SK-N-SH (cell line): ENCODE measurements at regions not wholly inside any gene's neighbourhood (a gene's known extent, or its start where the extent isn't known, plus 50 kb on each side); places are given as distances from the start of the nearest gene placed in this dataset.

Experiments used
- CTCF ChIA-PET: fragments of 300-600, 350-600 bp; formaldehyde crosslinking; extraction: SDS; loops from one replicate; lab custom pipeline; 2021; lab: Yijun Ruan, JAX
- POLR2A ChIA-PET: fragments of 350-600 bp; sonication (Branson Sonifier 250); formaldehyde crosslinking; extraction: SDS; loops from one replicate; lab custom pipeline; 2020; ENCODE audit warnings: antibody characterized with exemption, inconsistent platforms; lab: Yijun Ruan, JAX
- DNase-seq: peaks from one replicate; pipeline ENCODE4 v3.0.0; 2012
- H2AFZ ChIP-seq: fragments of 200-600 bp; sonication (generic); 2 replicates; pipeline ENCODE4 v1.8.1; 2016; ENCODE audit warnings: antibody characterized with exemption, mild to moderate bottlenecking, low read depth
- H3F3A ChIP-seq: fragments of 200-600 bp; sonication (generic); replicated peaks from 2 replicates; pipeline ENCODE3; 2016; ENCODE audit warnings: antibody characterized with exemption, mild to moderate bottlenecking; ENCODE audit not compliant: insufficient read depth
- H3K27ac ChIP-seq, 2 experiments: fragments of 200-500 bp in 1 of 2; fragments of 200-600 bp in 1 of 2; sonication (Bioruptor generic) in 1 of 2; sonication (generic), shearing (Covaris generic) in 1 of 2; 2 replicates each; pipeline versions ENCODE4 v1.5.1 to v1.6.1; 2014 to 2016; ENCODE audit warnings: low read depth in 2 of 2, inconsistent platforms in 1 of 2, low read length in 1 of 2, mild to moderate bottlenecking in 1 of 2, mixed read lengths in 1 of 2
- H3K27me3 ChIP-seq: fragments of 200-600 bp; sonication (generic), shearing (Covaris generic); 2 replicates; pipeline ENCODE4 v1.6.1; 2016; ENCODE audit warnings: mixed run types; ENCODE audit not compliant: insufficient read depth
- H3K36me3 ChIP-seq, 2 experiments: fragments of 200-500 bp in 1 of 2; fragments of 200-600 bp in 1 of 2; sonication (Bioruptor generic) in 1 of 2; sonication (generic) in 1 of 2; replicated peaks in 1 of 2; 2 replicates each; pipeline versions ENCODE3 to v1.5.1; 2014 to 2016; ENCODE audit warnings: low read length in 1 of 2, mild to moderate bottlenecking in 1 of 2; ENCODE audit not compliant: insufficient read depth in 2 of 2, control insufficient read depth in 1 of 2
- H3K4me1 ChIP-seq, 2 experiments: fragments of 200-500 bp in 1 of 2; fragments of 200-600 bp in 1 of 2; sonication (Bioruptor generic) in 1 of 2; sonication (generic), shearing (Covaris generic) in 1 of 2; 2 replicates each; pipeline versions ENCODE4 v1.5.1 to v1.6.1; 2014 to 2016; ENCODE audit warnings: low read depth in 1 of 2, low read length in 1 of 2, mixed run types in 1 of 2; ENCODE audit not compliant: insufficient read depth in 2 of 2, control insufficient read depth in 1 of 2
- H3K4me2 ChIP-seq: fragments of 200-600 bp; sonication (generic), shearing (Covaris generic); 2 replicates; pipeline ENCODE4 v1.6.1; 2017; ENCODE audit warnings: mixed run types
- H3K4me3 ChIP-seq, 2 experiments: fragments of 200-500 bp in 1 of 2; fragments of 200-600 bp in 1 of 2; sonication (Bioruptor generic) in 1 of 2; sonication (generic), shearing (Covaris generic) in 1 of 2; 2 replicates each; pipeline versions ENCODE4 v1.5.1 to v1.8.1; 2014 to 2016; ENCODE audit warnings: low read depth in 2 of 2, inconsistent platforms in 1 of 2, low read length in 1 of 2, mild to moderate bottlenecking in 1 of 2, mixed read lengths in 1 of 2, moderate library complexity in 1 of 2
- H3K79me2 ChIP-seq: fragments of 200-600 bp; sonication (generic); 2 replicates; pipeline ENCODE4 v1.8.1; 2017; ENCODE audit warnings: mild to moderate bottlenecking; ENCODE audit not compliant: insufficient read depth
- H3K9ac ChIP-seq: fragments of 200-600 bp; sonication (generic); 2 replicates; pipeline ENCODE4 v1.6.1; 2017; ENCODE audit warnings: mixed run types
- H3K9me2 ChIP-seq: fragments of 200-600 bp; sonication (generic); 2 replicates; pipeline ENCODE4 v1.6.1; 2017; ENCODE audit warnings: mixed run types
- H3K9me3 ChIP-seq: fragments of 200-600 bp; sonication (generic); 2 replicates; pipeline ENCODE4 v1.6.1; 2017; ENCODE audit warnings: mixed run types, mild to moderate bottlenecking, moderate library complexity
- H4K20me1 ChIP-seq: fragments of 200-600 bp; sonication (generic); 2 replicates; pipeline ENCODE4 v1.6.1; 2017; ENCODE audit warnings: mild to moderate bottlenecking, mixed run types; ENCODE audit not compliant: insufficient read depth
- ELF1 ChIP-seq: IDR thresholded peaks from 2 replicates; pipeline ENCODE4 v1.4.0; 2012
- EZH2phosphoT487 ChIP-seq: fragments of 200-600 bp; sonication (generic); IDR thresholded peaks from 2 replicates; pipeline ENCODE4 v1.6.1; 2017; ENCODE audit warnings: low read depth, mixed run types, mild to moderate bottlenecking, antibody characterized with exemption, moderate library complexity, borderline replicate concordance
- FOXJ3 ChIP-seq: sonication (generic); formaldehyde crosslinking; IDR thresholded peaks from 2 replicates; pipeline ENCODE4 v1.5.1; 2020; ENCODE audit warnings: mild to moderate bottlenecking, missing genetic modification reagents
- GATA2 ChIP-seq: sonication (generic); formaldehyde crosslinking; IDR thresholded peaks from 2 replicates; pipeline ENCODE4 v1.5.0; 2020; ENCODE audit warnings: mild to moderate bottlenecking, missing genetic modification reagents
- JUND ChIP-seq: IDR thresholded peaks from 2 replicates; pipeline ENCODE4 v1.4.0; 2012
- MEF2A ChIP-seq: IDR thresholded peaks from 2 replicates; pipeline ENCODE4 v1.4.0; 2012; ENCODE audit warnings: low read depth, borderline replicate concordance
- POLR2AphosphoS5 ChIP-seq: IDR thresholded peaks from 2 replicates; pipeline ENCODE4 v1.6.1; 2012; ENCODE audit warnings: low read depth, low read length
- TAF1 ChIP-seq: IDR thresholded peaks from 2 replicates; pipeline ENCODE4 v1.6.1; 2012; ENCODE audit warnings: low read depth, mild to moderate bottlenecking, low read length, moderate library complexity, borderline replicate concordance
- YY1 ChIP-seq: IDR thresholded peaks from 2 replicates; pipeline ENCODE4 v1.4.0; 2012; ENCODE audit warnings: low read depth, mild to moderate bottlenecking
- WGBS: methylation state at CpG from one replicate; pipeline ENCODE4 v1.1.6; 2017; ENCODE audit warnings: low lambda C conversion rate; 5-methylcytosine and 5-hydroxymethylcytosine counted together
- TF ChIP-seq, protein P1 (sequence below): IDR thresholded peaks from 2 replicates; pipeline ENCODE4 v1.6.1; 2012; ENCODE audit warnings: mild to moderate bottlenecking, low read depth, low read length, moderate library complexity
- TF ChIP-seq, protein P2 (sequence below): IDR thresholded peaks from 2 replicates; pipeline ENCODE4; 2012

DNA sequence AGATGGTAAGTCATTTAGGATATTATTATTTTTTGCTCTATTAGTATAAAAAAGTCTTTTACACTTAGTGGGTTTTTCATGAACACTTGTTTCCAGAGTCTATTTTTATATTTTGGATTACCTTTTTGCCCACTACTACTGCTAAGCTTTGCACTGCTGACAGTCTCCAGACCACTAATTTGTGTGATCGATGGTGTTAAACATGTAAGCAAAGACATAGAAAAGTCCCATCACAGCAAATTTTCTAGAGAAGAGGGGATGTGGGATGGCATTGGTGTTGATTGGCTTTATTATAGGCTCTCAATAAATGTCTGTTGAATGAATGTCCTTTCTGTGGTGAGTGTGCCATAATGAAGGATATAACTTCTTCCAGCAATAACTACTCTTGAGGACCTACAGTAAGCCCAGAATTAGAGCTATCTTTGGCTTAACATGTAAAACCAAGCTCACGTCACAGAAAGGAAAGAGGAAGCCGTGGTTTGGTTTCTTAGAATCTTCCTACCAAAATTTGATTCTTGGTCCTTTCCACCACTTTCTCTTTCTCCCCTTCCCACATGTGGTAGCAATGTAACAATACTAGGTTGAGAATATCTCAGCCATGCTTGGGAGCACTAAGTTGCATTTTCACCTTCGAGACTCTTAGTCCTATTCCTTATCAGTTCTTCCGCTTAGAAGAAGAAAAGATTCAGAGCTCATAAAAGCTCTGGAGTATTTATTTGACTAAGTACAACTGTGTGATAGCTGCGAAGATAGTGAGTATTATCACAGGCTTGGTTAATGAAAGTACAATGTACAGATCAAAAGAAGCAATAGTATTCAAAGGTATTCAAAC lies 90.6 kb upstream of the UMPS start (continued):
- TF ChIP-seq, protein P1, sequence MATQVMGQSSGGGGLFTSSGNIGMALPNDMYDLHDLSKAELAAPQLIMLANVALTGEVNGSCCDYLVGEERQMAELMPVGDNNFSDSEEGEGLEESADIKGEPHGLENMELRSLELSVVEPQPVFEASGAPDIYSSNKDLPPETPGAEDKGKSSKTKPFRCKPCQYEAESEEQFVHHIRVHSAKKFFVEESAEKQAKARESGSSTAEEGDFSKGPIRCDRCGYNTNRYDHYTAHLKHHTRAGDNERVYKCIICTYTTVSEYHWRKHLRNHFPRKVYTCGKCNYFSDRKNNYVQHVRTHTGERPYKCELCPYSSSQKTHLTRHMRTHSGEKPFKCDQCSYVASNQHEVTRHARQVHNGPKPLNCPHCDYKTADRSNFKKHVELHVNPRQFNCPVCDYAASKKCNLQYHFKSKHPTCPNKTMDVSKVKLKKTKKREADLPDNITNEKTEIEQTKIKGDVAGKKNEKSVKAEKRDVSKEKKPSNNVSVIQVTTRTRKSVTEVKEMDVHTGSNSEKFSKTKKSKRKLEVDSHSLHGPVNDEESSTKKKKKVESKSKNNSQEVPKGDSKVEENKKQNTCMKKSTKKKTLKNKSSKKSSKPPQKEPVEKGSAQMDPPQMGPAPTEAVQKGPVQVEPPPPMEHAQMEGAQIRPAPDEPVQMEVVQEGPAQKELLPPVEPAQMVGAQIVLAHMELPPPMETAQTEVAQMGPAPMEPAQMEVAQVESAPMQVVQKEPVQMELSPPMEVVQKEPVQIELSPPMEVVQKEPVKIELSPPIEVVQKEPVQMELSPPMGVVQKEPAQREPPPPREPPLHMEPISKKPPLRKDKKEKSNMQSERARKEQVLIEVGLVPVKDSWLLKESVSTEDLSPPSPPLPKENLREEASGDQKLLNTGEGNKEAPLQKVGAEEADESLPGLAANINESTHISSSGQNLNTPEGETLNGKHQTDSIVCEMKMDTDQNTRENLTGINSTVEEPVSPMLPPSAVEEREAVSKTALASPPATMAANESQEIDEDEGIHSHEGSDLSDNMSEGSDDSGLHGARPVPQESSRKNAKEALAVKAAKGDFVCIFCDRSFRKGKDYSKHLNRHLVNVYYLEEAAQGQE, result no peak

DNA sequence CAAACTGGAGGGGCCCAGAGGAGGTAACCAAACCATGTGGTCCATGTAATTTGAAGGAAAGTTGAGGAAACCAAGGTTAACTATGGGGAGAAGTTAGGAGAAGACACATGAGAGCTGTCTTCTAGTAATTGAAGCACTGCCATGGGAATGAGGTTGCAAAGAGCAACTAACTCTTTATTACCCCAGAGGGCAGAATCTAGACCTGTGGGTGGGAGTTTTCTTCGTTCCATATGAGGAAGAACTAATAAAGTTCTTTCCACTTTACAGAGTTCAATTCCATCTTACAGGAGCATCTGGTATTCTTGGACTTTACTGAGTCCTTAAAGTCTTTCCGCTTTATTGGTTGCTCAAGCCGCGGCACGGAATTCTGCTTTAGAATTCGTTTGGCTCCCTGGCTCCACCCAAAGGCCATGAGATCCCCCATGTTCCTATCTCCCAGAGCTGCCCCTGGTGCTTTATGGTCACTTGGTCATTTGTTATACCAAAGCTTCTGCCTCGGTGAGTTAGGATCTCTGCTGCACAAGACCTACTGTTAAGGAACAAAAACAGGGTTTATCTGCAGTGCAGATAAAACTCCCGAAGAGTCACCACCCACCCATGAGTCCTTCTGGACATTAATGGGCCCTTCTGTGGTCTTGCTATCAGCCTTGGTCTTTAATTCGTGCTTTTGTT lies 89.5 kb upstream of the UMPS start:
- Histone ChIP-seq H3K79me2 (no peaks in the 10 kb centered on the region), H3K4me3 (no peak overlapping the region), H3F3A (no peaks in the 10 kb centered on the region), H3K4me1 (no peaks in the 10 kb centered on the region), H3K9me2 (no peaks in the 10 kb centered on the region), H3K4me2 (no peak overlapping the region), H3K9ac (no peak overlapping the region), H3K9me3 (no peaks in the 10 kb centered on the region), H2AFZ (no peak overlapping the region), H3K27me3 (no peaks in the 10 kb centered on the region), H3K27ac (no peak overlapping the region), H3K36me3 (peaks cover 0 to 4% of the 10 kb centered on the region in 2 experiments), H4K20me1 (no peaks in the 10 kb centered on the region)
- TF ChIP-seq EZH2phosphoT487 (no peak), JUND (no peak), YY1 (no peak), POLR2AphosphoS5 (no peak), GATA2 (CRISPR knock-in tag) (no peak), MEF2A (no peak), TAF1 (no peak), FOXJ3 (CRISPR knock-in tag) (no peak), ELF1 (no peak)
- TF ChIP-seq, protein P2, sequence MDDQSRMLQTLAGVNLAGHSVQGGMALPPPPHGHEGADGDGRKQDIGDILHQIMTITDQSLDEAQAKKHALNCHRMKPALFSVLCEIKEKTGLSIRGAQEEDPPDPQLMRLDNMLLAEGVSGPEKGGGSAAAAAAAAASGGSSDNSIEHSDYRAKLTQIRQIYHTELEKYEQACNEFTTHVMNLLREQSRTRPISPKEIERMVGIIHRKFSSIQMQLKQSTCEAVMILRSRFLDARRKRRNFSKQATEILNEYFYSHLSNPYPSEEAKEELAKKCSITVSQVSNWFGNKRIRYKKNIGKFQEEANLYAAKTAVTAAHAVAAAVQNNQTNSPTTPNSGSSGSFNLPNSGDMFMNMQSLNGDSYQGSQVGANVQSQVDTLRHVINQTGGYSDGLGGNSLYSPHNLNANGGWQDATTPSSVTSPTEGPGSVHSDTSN, result no peak
- DNase-seq, result no peak
- CTCF ChIA-PET, result interaction anchor here (1.0 to 1.6 kb wide), 2 partner anchors 14 to 48 kb away, joined by 3 to 5 read pairs; no protein-coding TSS in a partner anchor
- 79% methylated on average over 9 of the region's 9 CpGs for WGBS
- POLR2A ChIA-PET, result no interaction called here
